ENCODE measurements at regions not wholly inside any gene's neighbourhood (a gene's known extent, or its start where the extent isn't known, plus 50 kb on each side); places are given as distances from the start of the nearest gene placed in this dataset.
"Not testable (repeated sequence)": the region's sequence is repeated elsewhere in the genome, so short reads cannot be mapped to it uniquely, and the experiment has no call there.

DNA sequence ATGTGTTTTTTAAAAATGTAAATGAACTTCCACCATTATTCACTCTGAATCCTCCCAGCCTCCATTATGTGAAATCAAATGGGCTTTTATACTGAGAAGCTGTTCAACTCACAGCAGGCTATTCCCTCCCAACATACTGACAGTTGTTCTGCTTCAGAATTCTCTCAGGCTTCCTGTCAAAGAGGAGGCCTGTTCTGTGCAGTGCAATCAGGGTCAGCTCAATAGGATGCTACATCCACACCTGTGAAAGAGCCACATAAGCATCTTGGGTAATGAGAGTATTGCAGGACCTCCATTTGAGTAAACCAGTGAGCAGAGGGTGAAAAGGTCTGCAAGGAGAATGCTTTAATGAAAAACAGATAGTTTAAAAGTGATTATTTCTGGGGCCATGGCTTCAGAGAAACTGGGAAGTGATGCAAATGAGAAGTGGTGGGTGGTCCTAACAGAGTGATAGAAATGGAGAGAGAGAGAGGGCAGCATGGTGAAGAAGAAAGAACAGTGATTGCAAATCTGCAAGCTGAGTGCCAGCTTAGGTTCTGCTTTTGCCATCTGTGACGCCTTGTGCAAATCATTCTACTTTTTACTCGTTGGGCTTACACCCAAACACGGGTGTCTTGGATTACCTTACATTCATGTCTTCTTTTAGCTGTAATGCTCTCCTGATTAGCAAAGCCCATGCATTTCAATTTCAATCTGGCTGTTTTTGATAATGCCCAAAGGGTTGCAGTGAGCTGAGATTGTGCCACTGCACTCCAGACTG, 202.5 kb upstream of the NMUR2 start:
- no peak for DNase-seq (ENCODE audit: low read depth)

- DNase-seq (ENCODE audit: low read depth): no peak
These were observed 203.4 kb upstream of the NMUR2 start for GRCh38 chr5:152608458-152608857.

- DNase-seq (ENCODE audit: low read depth): no peak
These were observed 214.7 kb upstream of the NMUR2 start for GRCh38 chr5:152619756-152620155.

DNA sequence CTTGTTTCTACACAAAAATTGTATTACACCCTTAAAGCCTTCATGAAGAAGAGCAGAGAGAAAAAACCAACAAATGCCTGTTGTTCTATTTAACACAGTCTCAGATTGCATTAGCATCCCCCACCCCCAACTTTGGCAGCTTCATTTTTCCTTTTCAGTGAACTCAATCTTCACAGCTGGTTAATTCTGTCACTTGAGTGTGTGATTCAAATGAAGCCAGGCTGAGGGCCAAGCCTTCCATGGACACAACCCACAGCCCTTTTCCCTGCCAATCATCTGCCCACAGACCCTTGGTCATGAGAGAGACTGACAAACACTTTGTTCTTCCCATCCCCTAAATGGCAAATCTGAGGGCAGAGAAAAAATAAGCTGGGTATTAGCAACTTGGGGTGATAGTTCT, 217.5 kb upstream of the NMUR2 start:
- no peak for DNase-seq (ENCODE audit: low read depth)

GRCh38 chr5:152623951-152624350, 218.9 kb upstream of the NMUR2 start:
- DNase-seq (ENCODE audit: low read depth): no peak

DNA sequence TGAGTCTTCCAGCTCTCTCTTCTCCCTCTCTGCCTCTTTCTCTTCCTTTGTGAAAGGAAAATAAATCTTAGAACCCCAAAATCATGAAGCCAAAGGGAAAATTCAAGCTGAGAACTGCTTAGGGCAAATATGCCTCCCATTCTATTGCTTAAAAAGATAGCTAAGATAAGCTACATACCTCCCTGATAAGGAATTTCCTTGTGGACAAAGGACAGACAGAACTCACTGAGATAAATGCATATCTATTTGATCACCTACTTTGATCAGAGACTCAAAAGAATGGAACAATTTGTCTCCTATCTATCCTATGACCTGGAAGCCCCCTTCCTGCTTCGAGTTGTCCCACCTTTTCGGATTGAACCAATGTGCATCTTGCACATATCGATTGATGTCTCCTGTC, 220.6 kb upstream of the NMUR2 start:
- DNase-seq (ENCODE audit: low read depth): no peak

GRCh38 chr5:152631221-152631620, 226.1 kb upstream of the NMUR2 start:
- DNase-seq (ENCODE audit: low read depth): no peak

DNA sequence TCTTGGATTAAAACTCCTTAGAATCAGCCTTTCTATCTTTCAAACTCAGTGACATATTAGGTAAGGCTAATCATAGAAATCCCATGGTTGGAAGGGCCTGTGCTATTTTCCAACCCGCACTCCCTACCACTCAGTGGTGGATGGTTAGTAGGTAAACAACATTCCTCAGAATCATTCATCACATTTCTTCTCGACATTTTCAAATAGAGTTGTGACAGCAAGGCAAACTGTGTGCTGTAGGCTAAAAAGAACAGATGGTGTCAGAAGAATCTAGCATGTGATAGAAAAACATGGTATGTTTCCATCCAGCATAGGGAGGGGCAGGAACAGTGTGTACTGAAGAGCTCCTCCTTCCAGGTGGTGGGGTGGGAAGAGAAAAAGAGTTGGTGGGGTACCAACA, 227.3 kb upstream of the NMUR2 start:
- no peak for DNase-seq (ENCODE audit: low read depth)

GRCh38 chr5:152634586-152634985, 229.5 kb upstream of the NMUR2 start:
- no peak for DNase-seq (ENCODE audit: low read depth)

DNA sequence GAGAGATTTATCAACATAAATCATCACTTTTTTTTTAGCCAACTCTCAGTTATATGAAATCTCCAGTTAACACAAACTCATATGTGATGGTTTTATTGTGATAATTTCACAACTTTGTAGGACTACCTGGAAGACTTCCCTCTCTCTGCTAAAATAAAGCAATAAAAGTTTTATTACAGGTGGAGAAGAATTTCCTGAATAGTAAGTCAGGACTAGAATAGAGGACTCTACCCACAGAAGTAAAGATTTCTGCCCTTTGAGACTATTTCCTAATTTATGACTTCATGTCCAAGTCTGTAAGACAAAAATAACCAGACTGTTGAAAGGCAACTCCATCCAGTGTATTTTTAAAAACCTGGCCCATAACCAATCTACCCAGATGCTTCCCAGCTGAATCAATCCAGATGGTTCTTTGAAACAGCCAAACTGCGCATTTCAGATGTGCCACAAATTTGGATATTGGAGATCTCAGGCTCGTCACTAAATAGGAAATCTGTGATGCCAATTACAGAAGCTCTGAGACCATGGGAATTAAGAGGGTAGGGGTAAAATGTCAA, 234.0 kb upstream of the NMUR2 start:
- no peak for DNase-seq (ENCODE audit: low read depth)

- no peak for DNase-seq (ENCODE audit: low read depth)
These were observed 237.1 kb upstream of the NMUR2 start for GRCh38 chr5:152641970-152642805.

GRCh38 chr5:152642880-152643279, 237.8 kb upstream of the NMUR2 start:
- DNase-seq (ENCODE audit: low read depth): no peak

DNA sequence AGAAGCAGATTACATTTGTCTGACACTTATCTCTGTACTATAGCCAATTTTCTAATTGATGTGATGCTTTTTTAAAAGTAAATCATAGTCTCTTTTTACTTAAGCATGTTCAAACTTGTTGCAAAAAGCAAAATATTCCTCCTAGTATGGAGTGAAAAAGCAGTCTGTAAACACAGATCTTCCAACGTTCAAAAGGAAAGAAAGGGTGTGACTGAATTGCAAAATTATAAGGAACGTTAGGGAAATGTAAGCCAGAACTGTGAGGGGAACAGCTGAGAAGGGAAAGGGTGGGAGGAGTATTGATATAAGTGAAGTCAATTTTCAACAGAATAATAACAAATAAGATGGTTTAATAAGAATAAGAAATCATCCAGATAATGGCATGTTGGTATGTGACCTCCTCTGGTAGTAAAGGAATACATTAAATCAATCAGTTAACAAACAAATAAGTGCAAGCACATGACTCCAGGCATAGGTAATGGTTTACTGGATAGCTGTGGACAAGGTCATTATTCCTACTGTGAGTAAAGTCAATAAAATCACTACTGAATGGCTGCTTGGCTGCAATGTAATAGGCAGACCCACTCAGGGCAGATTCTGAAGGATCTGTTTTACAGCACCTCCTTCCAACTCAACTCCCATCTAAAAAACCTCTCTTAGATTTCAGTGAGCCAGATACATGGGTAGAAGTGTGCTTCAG, 239.1 kb upstream of the NMUR2 start:
- no peak for DNase-seq (ENCODE audit: low read depth)

DNA sequence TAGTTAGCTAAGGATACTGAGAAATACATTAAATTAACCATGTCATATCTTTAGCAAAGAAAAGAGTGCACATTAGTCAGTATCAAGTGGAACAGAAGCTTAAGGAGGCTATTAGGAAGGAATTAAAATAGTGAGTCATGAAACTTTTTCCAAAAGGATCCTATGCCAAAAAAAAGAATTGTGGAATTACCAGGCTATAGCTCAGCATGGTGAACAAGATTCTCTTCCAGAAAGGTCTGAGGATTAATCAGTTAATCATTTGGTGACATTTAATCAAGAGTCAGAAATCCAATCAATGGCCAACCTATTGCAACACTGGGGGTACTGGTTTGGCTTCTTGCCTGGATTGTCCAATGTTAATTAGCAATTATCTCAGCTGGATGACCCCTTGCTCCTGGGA, 244.5 kb upstream of the NMUR2 start:
- no peak for DNase-seq (ENCODE audit: low read depth)

DNA sequence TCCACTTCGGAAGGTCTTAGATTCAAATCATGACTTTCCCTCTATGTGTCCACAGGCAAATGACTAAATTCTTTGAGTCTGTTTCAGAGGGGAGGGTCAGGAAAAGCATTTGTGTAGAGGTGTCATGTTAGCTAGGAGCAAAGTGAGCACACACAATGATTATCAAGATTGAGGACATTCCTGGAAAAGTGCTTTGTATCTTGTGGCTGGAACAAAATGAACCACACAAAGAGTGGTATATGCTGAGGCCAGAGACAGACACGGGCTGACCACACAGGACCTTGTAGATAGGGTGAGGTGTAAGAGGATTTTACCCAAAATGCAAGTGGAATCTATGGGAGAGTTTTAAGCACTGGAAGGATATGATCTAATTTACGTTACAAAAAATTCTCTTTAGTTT, 245.3 kb upstream of the NMUR2 start:
- no peak for DNase-seq (ENCODE audit: low read depth)

DNA sequence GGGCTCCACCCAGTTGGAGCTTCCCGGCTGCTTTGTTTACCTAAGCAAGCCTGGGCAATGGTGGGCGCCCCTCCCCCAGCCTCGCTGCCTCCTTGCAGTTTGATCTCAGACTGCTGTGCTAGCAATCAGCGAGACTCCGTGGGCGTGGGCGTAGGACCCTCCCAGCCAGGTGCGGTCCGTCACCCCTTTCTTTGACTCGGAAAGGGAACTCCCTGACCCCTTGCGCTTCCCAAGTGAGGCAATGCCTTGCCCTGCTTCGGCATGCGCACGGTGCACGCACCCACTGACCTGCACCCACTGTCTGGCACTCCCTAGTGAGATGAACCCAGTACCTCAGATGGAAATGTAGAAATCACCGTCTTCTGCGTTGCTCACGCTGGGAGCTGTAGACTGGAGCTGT, 254.4 kb upstream of the NMUR2 start:
- not testable (repeated sequence) for DNase-seq (ENCODE audit: low read depth)

- no peak for DNase-seq (ENCODE audit: low read depth)
These were observed 268.5 kb upstream of the NMUR2 start for GRCh38 chr5:152673601-152674000.

GRCh38 chr5:152674403-152674802, 269.3 kb upstream of the NMUR2 start:
- DNase-seq (ENCODE audit: low read depth): no peak

- no peak for DNase-seq (ENCODE audit: low read depth)
These were observed 271.1 kb upstream of the NMUR2 start for GRCh38 chr5:152676196-152676595.

- DNase-seq (ENCODE audit: low read depth): no peak
These were observed 278.1 kb upstream of the NMUR2 start for GRCh38 chr5:152683205-152683604.

DNA sequence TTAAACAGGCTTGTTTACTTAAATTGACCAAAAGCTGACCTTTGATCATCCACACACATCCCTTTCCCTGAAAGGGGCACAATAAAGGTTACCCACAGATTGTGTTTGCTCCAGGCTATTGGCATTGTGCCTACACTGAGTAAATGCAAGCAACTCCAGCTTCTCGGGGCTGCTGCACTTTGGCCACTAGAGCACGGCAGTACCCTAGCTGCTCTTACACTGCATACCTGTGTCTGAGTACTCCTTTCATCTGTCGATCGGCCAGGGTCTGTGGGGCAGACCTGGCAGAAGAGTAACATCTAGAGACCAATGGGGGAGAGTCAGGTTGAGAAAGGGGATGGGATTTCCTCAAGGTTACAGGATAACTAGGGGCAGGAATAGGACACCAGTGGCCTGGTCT, 281.9 kb upstream of the NMUR2 start:
- DNase-seq (ENCODE audit: low read depth): no peak

DNA sequence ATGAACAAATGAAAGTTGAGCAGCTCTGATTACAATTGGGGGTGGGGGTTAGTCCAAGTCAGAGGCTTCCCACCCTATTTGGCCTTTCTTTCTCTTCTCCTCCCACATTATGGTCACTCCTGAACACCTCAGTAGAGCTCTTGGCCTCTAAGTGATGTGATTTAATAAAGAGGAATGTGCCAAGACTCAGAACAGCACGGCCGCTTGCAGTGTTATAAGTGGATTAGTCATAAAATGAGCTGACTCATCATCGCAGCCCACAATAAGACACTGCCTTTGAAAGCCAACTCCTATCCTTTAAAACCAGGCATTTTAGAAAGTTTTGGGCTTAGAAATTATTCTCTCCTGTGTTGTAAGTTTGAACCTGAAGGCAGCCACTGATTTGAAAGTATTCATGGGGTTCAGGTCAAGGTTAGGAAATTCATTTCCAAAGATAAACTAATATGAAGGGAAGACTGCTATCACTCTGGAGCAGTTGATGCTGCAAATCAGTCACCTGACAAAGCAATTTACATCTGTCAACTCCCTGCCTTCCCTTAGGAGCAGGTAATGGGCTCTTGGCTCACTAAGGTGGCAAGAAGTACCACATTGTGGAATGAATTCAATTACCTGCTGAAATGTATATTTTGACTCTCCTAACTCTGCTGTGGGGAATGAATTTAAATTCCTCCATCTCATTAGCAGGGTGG, 283.6 kb upstream of the NMUR2 start:
- peak; percentile 75 for DNase-seq (ENCODE audit: low read depth)
